ENCODE measurements at regions not wholly inside any gene's neighbourhood (a gene's known extent, or its start where the extent isn't known, plus 50 kb on each side); places are given as distances from the start of the nearest gene placed in this dataset.

DNA sequence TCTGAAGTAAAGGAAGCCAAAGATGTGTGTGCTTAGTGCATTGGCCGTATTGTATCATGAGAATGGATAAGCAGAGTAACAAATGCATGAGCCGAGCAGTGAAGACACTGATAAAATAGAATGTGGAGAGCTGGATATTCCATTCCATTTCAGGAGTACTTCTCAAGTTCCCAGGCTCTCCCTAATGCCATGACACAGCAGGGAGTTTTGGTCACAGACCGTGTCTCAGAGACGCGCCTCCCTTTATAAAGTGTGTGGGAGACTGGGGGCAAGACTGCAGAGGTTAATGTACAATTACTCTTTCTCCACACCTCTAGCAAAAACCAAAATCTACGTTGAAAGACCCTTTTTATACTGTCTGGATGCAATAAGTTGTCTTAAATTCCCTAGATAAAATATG lies 575.6 kb downstream of the EFNB2 start:
- TF ChIP-seq POLR2A (IDR thresholded peaks at IDR 0.05; ENCODE audit: control extremely low read depth in 1 of 2, low read depth in 2 of 2, low read length in 2 of 2) (no peak), JUND (IDR thresholded peaks at IDR 0.05; ENCODE audit: low read length) (no peak), POLR2AphosphoS5 (IDR thresholded peaks at IDR 0.05; ENCODE audit: low read depth, low read length) (no peak), RFX5 (IDR thresholded peaks at IDR 0.05; ENCODE audit: borderline replicate concordance, low read depth, low read length) (no peak), CBX5 (IDR thresholded peaks at IDR 0.05; ENCODE audit: low read depth, low read length) (no peak), EZH2 (IDR thresholded peaks at IDR 0.05; ENCODE audit: low read depth, low read length, severe bottlenecking) (no peak), ZNF274 (IDR thresholded peaks at IDR 0.05; ENCODE audit: borderline replicate concordance, extremely low read depth, low read length) (no peak), NRF1 (IDR thresholded peaks at IDR 0.05; ENCODE audit: low read depth, low read length) (no peak), CREB1 (IDR thresholded peaks at IDR 0.05) (no peak), SIX5 (IDR thresholded peaks at IDR 0.05; ENCODE audit: low read depth, low read length) (no peak), RAD21 (IDR thresholded peaks at IDR 0.05 in 1 of 2, conservative IDR thresholded peaks at IDR 0.05 in 1 of 2; ENCODE audit: low read depth in 2 of 2, low read length in 2 of 2) (no peak), SP4 (IDR thresholded peaks at IDR 0.05; ENCODE audit: low read length) (no peak)
- TF ChIP-seq, protein P1, sequence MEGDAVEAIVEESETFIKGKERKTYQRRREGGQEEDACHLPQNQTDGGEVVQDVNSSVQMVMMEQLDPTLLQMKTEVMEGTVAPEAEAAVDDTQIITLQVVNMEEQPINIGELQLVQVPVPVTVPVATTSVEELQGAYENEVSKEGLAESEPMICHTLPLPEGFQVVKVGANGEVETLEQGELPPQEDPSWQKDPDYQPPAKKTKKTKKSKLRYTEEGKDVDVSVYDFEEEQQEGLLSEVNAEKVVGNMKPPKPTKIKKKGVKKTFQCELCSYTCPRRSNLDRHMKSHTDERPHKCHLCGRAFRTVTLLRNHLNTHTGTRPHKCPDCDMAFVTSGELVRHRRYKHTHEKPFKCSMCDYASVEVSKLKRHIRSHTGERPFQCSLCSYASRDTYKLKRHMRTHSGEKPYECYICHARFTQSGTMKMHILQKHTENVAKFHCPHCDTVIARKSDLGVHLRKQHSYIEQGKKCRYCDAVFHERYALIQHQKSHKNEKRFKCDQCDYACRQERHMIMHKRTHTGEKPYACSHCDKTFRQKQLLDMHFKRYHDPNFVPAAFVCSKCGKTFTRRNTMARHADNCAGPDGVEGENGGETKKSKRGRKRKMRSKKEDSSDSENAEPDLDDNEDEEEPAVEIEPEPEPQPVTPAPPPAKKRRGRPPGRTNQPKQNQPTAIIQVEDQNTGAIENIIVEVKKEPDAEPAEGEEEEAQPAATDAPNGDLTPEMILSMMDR (IDR thresholded peaks at IDR 0.05; ENCODE audit: control extremely low read depth in 1 of 3, insufficient read depth in 1 of 3, low read depth in 1 of 3, low read length in 3 of 3), result no peak
- TF ChIP-seq, protein P2, sequence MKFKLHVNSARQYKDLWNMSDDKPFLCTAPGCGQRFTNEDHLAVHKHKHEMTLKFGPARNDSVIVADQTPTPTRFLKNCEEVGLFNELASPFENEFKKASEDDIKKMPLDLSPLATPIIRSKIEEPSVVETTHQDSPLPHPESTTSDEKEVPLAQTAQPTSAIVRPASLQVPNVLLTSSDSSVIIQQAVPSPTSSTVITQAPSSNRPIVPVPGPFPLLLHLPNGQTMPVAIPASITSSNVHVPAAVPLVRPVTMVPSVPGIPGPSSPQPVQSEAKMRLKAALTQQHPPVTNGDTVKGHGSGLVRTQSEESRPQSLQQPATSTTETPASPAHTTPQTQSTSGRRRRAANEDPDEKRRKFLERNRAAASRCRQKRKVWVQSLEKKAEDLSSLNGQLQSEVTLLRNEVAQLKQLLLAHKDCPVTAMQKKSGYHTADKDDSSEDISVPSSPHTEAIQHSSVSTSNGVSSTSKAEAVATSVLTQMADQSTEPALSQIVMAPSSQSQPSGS (IDR thresholded peaks at IDR 0.05; ENCODE audit: low read length), result no peak
